ENCODE measurements at regions not wholly inside any gene's neighbourhood (a gene's known extent, or its start where the extent isn't known, plus 50 kb on each side); places are given as distances from the start of the nearest gene placed in this dataset.

DNA sequence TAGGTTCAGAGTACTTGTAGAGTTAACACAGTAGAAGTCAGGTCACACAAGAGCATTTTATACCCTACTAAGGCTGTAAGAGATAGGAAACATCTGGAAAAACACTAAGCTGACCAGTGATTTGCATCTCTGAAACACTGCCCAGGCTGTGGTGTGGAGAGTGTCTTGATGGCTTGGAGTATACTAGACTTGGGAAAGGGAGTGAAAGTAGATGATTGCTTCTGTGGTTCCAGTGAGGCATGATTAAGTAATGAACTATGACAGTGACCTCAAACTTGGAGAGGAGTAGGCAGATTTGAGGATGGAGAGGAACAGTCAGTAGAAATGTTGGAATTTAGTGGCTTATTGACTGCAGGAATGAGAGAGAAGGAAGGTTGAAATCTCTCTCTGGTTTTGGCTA is 201.2 kb downstream of the FLRT2 start:
- Histone ChIP-seq H3K9ac (ENCODE audit: low read depth, low read length) (no peak overlapping the region), H3K4me3 (ENCODE audit: low read depth in 1 of 2, low read length in 2 of 2) (no peak overlapping the region), H3K27ac (ENCODE audit: low read length) (no peak overlapping the region), H3K79me2 (ENCODE audit: insufficient read depth, low read length) (no peaks in the 10 kb centered on the region), H3K4me2 (ENCODE audit: insufficient read depth, low read length) (no peak overlapping the region), H2AFZ (ENCODE audit: low read depth, low read length) (no peak overlapping the region), H4K20me1 (ENCODE audit: insufficient read depth, low read length) (no peaks in the 10 kb centered on the region), H3K4me1 (ENCODE audit: insufficient read depth, low read length) (no peaks in the 10 kb centered on the region), H3K9me3 (ENCODE audit: insufficient read depth, low read length, severe bottlenecking) (no peaks in the 10 kb centered on the region), H3K36me3 (ENCODE audit: insufficient read depth, low read length) (no peaks in the 10 kb centered on the region), H3K27me3 (ENCODE audit: insufficient read depth, low read length, poor library complexity) (no peaks in the 10 kb centered on the region)
- TF ChIP-seq, protein P1, sequence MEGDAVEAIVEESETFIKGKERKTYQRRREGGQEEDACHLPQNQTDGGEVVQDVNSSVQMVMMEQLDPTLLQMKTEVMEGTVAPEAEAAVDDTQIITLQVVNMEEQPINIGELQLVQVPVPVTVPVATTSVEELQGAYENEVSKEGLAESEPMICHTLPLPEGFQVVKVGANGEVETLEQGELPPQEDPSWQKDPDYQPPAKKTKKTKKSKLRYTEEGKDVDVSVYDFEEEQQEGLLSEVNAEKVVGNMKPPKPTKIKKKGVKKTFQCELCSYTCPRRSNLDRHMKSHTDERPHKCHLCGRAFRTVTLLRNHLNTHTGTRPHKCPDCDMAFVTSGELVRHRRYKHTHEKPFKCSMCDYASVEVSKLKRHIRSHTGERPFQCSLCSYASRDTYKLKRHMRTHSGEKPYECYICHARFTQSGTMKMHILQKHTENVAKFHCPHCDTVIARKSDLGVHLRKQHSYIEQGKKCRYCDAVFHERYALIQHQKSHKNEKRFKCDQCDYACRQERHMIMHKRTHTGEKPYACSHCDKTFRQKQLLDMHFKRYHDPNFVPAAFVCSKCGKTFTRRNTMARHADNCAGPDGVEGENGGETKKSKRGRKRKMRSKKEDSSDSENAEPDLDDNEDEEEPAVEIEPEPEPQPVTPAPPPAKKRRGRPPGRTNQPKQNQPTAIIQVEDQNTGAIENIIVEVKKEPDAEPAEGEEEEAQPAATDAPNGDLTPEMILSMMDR (IDR thresholded peaks at IDR 0.05; ENCODE audit: borderline replicate concordance, extremely low read depth, low read length, poor library complexity, severe bottlenecking), result no peak
- no peak for TF ChIP-seq EZH2 (IDR thresholded peaks at IDR 0.05; ENCODE audit: borderline replicate concordance, low read depth, low read length, severe bottlenecking)
- DNase-seq (no peak), ATAC-seq (ENCODE audit: insufficient read depth, low read depth) (no peak)

DNA sequence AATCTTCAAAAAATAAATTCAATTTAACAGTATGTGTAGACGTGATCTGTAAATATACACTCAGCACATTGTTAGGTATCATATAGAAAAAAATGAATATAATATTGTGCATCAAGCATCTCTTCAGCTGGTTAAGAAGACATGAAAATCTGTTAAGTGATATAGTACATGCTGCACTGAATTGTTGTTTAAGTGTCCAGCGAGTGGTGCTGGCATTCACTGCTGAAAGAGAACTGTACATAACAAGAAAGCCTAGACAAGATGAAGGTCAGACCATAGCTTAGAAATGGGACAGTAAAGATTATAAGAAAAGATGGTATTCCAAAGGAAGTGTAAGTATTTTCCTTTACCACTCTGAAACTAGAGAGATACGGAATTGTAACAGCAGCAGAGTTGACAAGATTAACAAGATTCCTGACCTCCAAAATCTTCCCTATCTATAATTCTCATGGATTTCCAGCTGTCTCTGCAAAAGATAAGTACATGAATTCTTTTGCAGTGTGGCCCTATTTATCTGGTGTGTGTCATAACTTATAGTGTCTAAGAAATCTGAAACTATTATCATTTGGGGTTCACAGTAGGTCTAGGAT is 198.6 kb downstream of the FLRT2 start:
- H3K27me3 ChIP-seq (ENCODE audit: insufficient read depth, low read length, poor library complexity), result no peaks in the 10 kb centered on the region

DNA sequence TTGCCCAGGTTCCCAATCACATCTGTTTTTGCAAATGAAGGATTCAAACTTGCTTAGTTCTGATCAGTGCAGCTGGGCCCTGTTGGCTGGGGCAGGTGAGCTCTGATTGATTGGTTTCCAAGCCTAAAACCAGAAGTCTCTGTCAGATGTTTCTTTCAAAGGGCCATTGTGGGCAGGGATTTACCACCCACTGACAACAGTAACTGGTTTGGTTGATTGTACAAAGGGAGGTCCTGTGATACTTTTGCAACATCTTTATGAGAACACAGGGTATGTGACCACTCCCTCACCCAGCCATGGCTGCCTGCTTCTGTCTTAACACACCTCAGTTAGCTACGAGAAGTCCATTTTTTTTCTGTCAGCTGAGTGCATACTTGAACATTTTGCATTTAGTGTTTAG is 184.1 kb downstream of the FLRT2 start:
- Histone ChIP-seq H3K9ac (ENCODE audit: low read depth, low read length) (no peak overlapping the region), H3K4me2 (ENCODE audit: insufficient read depth, low read length) (no peak overlapping the region), H3K27ac (ENCODE audit: low read length) (no peak overlapping the region), H3K4me3 (ENCODE audit: low read depth in 1 of 2, low read length in 2 of 2) (no peak overlapping the region), H3K9me3 (ENCODE audit: insufficient read depth, low read length, severe bottlenecking) (no peaks in the 10 kb centered on the region), H3K79me2 (ENCODE audit: insufficient read depth, low read length) (no peaks in the 10 kb centered on the region), H3K36me3 (ENCODE audit: insufficient read depth, low read length) (no peaks in the 10 kb centered on the region), H2AFZ (ENCODE audit: low read depth, low read length) (no peak overlapping the region), H3K27me3 (ENCODE audit: insufficient read depth, low read length, poor library complexity) (no peaks in the 10 kb centered on the region), H4K20me1 (ENCODE audit: insufficient read depth, low read length) (no peaks in the 10 kb centered on the region), H3K4me1 (ENCODE audit: insufficient read depth, low read length) (no peaks in the 10 kb centered on the region)
- ATAC-seq (ENCODE audit: insufficient read depth, low read depth), result 0 out of 3 replicates have a peak, but pooled peaks have one; percentile 40
- DNase-seq, result no peak
- TF ChIP-seq EZH2 (IDR thresholded peaks at IDR 0.05; ENCODE audit: borderline replicate concordance, low read depth, low read length, severe bottlenecking), result no peak
- TF ChIP-seq, protein P1 (IDR thresholded peaks at IDR 0.05; ENCODE audit: borderline replicate concordance, extremely low read depth, low read length, poor library complexity, severe bottlenecking), result no peak

More for the DNA sequence above, 198.6 kb downstream of the FLRT2 start:
- Histone ChIP-seq H3K79me2 (ENCODE audit: insufficient read depth, low read length) (no peaks in the 10 kb centered on the region), H2AFZ (ENCODE audit: low read depth, low read length) (no peak overlapping the region), H3K9me3 (ENCODE audit: insufficient read depth, low read length, severe bottlenecking) (no peaks in the 10 kb centered on the region), H3K27ac (ENCODE audit: low read length) (no peak overlapping the region), H3K36me3 (ENCODE audit: insufficient read depth, low read length) (no peaks in the 10 kb centered on the region), H3K4me1 (ENCODE audit: insufficient read depth, low read length) (no peaks in the 10 kb centered on the region), H3K4me2 (ENCODE audit: insufficient read depth, low read length) (no peak overlapping the region), H3K9ac (ENCODE audit: low read depth, low read length) (no peak overlapping the region), H3K4me3 (ENCODE audit: low read depth in 1 of 2, low read length in 2 of 2) (no peak overlapping the region), H4K20me1 (ENCODE audit: insufficient read depth, low read length) (no peaks in the 10 kb centered on the region)
- no peak for TF ChIP-seq EZH2 (IDR thresholded peaks at IDR 0.05; ENCODE audit: borderline replicate concordance, low read depth, low read length, severe bottlenecking)
- TF ChIP-seq, protein P1 (IDR thresholded peaks at IDR 0.05; ENCODE audit: borderline replicate concordance, extremely low read depth, low read length, poor library complexity, severe bottlenecking), result no peak
- ATAC-seq (ENCODE audit: insufficient read depth, low read depth) (no peak), DNase-seq (no peak)
